MCF 10A (cell line): ENCODE measurements at regions not wholly inside any gene's neighbourhood (a gene's known extent, or its start where the extent isn't known, plus 50 kb on each side); places are given as distances from the start of the nearest gene placed in this dataset.

Source experiments
- BruUV-seq: library from RNA; stranded (reverse); fragments of 400-500 nt; replicated peaks from 2 replicates; lab custom pipeline; 2021; lab: Mats Ljungman, UMichigan
- CTCF ChIA-PET: fragments of 300-600 bp; sonication (Branson Sonifier 250); formaldehyde crosslinking; extraction: SDS; loops from one replicate; lab custom pipeline; 2021; ENCODE audit warnings: antibody characterized with exemption, inconsistent platforms; lab: Yijun Ruan, JAX
- POLR2A ChIA-PET: fragments of 300-600, 350-650 bp; sonication (Branson Sonifier 250); formaldehyde crosslinking; extraction: SDS; loops from one replicate; lab custom pipeline; 2020; ENCODE audit warnings: antibody characterized with exemption, inconsistent platforms; lab: Yijun Ruan, JAX
- DNase-seq: peaks from one replicate; pipeline ENCODE4 v3.0.0-alpha.2; 2018; ENCODE audit not compliant: unreplicated experiment
- H3K27ac Mint-ChIP-seq: one replicate; pipeline ENCODE4 v1.8.0; 2022; ENCODE audit warnings: mild to moderate bottlenecking, low read depth, mixed read lengths; ENCODE audit not compliant: unreplicated experiment
- H3K27me3 Mint-ChIP-seq: one replicate; pipeline ENCODE4 v1.8.0; 2022; ENCODE audit warnings: mixed read lengths; ENCODE audit not compliant: insufficient read depth, unreplicated experiment
- H3K36me3 Mint-ChIP-seq: one replicate; pipeline ENCODE4 v1.8.0; 2022; ENCODE audit warnings: mild to moderate bottlenecking, moderate library complexity, mixed read lengths; ENCODE audit not compliant: insufficient read depth, unreplicated experiment
- H3K4me1 Mint-ChIP-seq: one replicate; pipeline ENCODE4 v1.8.0; 2022; ENCODE audit warnings: mixed read lengths; ENCODE audit not compliant: insufficient read depth, unreplicated experiment
- H3K4me3 Mint-ChIP-seq: one replicate; pipeline ENCODE4 v1.8.0; 2022; ENCODE audit warnings: mild to moderate bottlenecking, moderate library complexity, mixed read lengths; ENCODE audit not compliant: unreplicated experiment
- H3K9me3 Mint-ChIP-seq: one replicate; pipeline ENCODE4 v1.8.0; 2022; ENCODE audit warnings: mixed read lengths; ENCODE audit not compliant: unreplicated experiment
- CTCF ChIP-seq: fragments of 200-600 bp; IDR thresholded peaks from one replicate; pipeline ENCODE4 v1.8.0; 2022; ENCODE audit warnings: antibody characterized with exemption, mild to moderate bottlenecking; ENCODE audit not compliant: unreplicated experiment
- intact Hi-C: fragments of 100-400 bp; cut with micrococcal nuclease; formaldehyde crosslinking; loops from 2 replicates; pipeline ENCODE4 v1.14.1; 2022

- TF ChIP-seq CTCF, result no peak
- no peaks in the 10 kb centered on the region for H3K9me3 Mint-ChIP-seq
- H3K36me3 Mint-ChIP-seq, result peaks cover 25% of the 10 kb centered on the region
- H3K27ac Mint-ChIP-seq, result peak overlapping the region; percentile 23
- H3K4me3 Mint-ChIP-seq, result no peak overlapping the region
- intact Hi-C loops, result no loop called here
- POLR2A ChIA-PET, result interaction anchor here (0.6 to 3.3 kb wide), 4 partner anchors 10 to 1242 kb away, joined by 3 to 11 read pairs (median 4); no protein-coding TSS in a partner anchor
- peaks cover 31% of the 10 kb centered on the region for H3K4me1 Mint-ChIP-seq
- H3K27me3 Mint-ChIP-seq, result no peaks in the 10 kb centered on the region
- CTCF ChIA-PET, result interaction anchor here (1.2 to 2.1 kb wide), 2 partner anchors 8 to 14 kb away, joined by 5 read pairs; no protein-coding TSS in a partner anchor
- DNase-seq, result no peak
- BruUV-seq, result no TSS peak
These were observed 96.1 kb downstream of the C9orf152 start for GRCh38 chr9:110111868-110112267.

- DNase-seq, result no peak
- Mint-ChIP-seq H3K4me1 (peaks cover 40% of the 10 kb centered on the region), H3K9me3 (no peaks in the 10 kb centered on the region), H3K27me3 (no peaks in the 10 kb centered on the region), H3K4me3 (no peak overlapping the region), H3K36me3 (peaks cover 25% of the 10 kb centered on the region), H3K27ac (peak overlapping the region; percentile 23)
- no TSS peak for BruUV-seq
- intact Hi-C loops, result no loop called here
- CTCF ChIA-PET, result interaction anchor here (0.8 to 2.1 kb wide), 3 partner anchors 9 to 17 kb away, joined by 3 to 5 read pairs (median 5); no protein-coding TSS in a partner anchor
- POLR2A ChIA-PET, result interaction anchor here (0.6 to 1.6 kb wide), 3 partner anchors 17 to 47 kb away, joined by 3 to 6 read pairs (median 4); no protein-coding TSS in a partner anchor
- TF ChIP-seq CTCF, result no peak
These were observed 95.2 kb downstream of the C9orf152 start for GRCh38 chr9:110112792-110113191.

- TF ChIP-seq CTCF, result no peak
- ChIA-PET CTCF (interaction anchor here (0.6 kb wide), 1 partner anchor 13 kb away, joined by 3 read pairs; no protein-coding TSS in a partner anchor), POLR2A (interaction anchor here (1.6 kb wide), 1 partner anchor 9 kb away, joined by 5 read pairs; no protein-coding TSS in a partner anchor)
- no peak for DNase-seq
- Mint-ChIP-seq H3K27ac (no peak overlapping the region), H3K9me3 (no peaks in the 10 kb centered on the region), H3K36me3 (peaks cover 24% of the 10 kb centered on the region), H3K27me3 (no peaks in the 10 kb centered on the region), H3K4me1 (peaks cover 40% of the 10 kb centered on the region), H3K4me3 (no peak overlapping the region)
- no TSS peak for BruUV-seq
- intact Hi-C loops, result no loop called here
These were observed 93.7 kb downstream of the C9orf152 start for GRCh38 chr9:110114086-110114858.

GRCh38 chr9:110114859-110115201 lies 93.1 kb downstream of the C9orf152 start:
- POLR2A ChIA-PET, result interaction anchor here (1.1 to 1.6 kb wide), 3 partner anchors 9 to 15 kb away, joined by 3 to 5 read pairs (median 3); no protein-coding TSS in a partner anchor
- peaks cover 40% of the 10 kb centered on the region for H3K4me1 Mint-ChIP-seq

More at GRCh38 chr9:110114859-110115201, 93.1 kb downstream of the C9orf152 start:
- CTCF ChIA-PET, result no interaction called here
- Mint-ChIP-seq H3K9me3 (no peaks in the 10 kb centered on the region), H3K36me3 (peaks cover 19% of the 10 kb centered on the region), H3K27ac (no peak overlapping the region), H3K4me3 (no peak overlapping the region), H3K27me3 (no peaks in the 10 kb centered on the region)
- TF ChIP-seq CTCF, result no peak
- intact Hi-C loops, result no loop called here
- BruUV-seq, result no TSS peak
- DNase-seq, result no peak
